ENCODE measurements at regions not wholly inside any gene's neighbourhood (a gene's known extent, or its start where the extent isn't known, plus 50 kb on each side); places are given as distances from the start of the nearest gene placed in this dataset.
"Not testable (repeated sequence)": the region's sequence is repeated elsewhere in the genome, so short reads cannot be mapped to it uniquely, and the experiment has no call there.

- DNase-seq, result no peak
These were observed 789.0 kb downstream of the DIAPH3 start for GRCh38 chr13:59374691-59375090.

GRCh38 chr13:59384154-59384553 lies 779.6 kb downstream of the DIAPH3 start:
- DNase-seq, result no peak

GRCh38 chr13:59391696-59392095 lies 772.0 kb downstream of the DIAPH3 start:
- peak; percentile 19 to 52 for DNase-seq

GRCh38 chr13:59392328-59392727 lies 771.4 kb downstream of the DIAPH3 start:
- no peak for DNase-seq

- DNase-seq, result no peak
These were observed 769.2 kb downstream of the DIAPH3 start for GRCh38 chr13:59394496-59394895.

GRCh38 chr13:59398127-59398526 lies 765.6 kb downstream of the DIAPH3 start:
- DNase-seq, result no peak

- DNase-seq, result no peak
These were observed 765.1 kb downstream of the DIAPH3 start for GRCh38 chr13:59398661-59399060.

- no peak for DNase-seq
These were observed 764.2 kb downstream of the DIAPH3 start for GRCh38 chr13:59399513-59399912.

- no peak for DNase-seq
These were observed 759.4 kb downstream of the DIAPH3 start for GRCh38 chr13:59404331-59404730.

GRCh38 chr13:59407251-59407650 lies 756.5 kb downstream of the DIAPH3 start:
- DNase-seq, result not testable (repeated sequence)

- DNase-seq, result no peak
These were observed 755.0 kb downstream of the DIAPH3 start for GRCh38 chr13:59408738-59409137.

GRCh38 chr13:59409211-59409610 lies 754.5 kb downstream of the DIAPH3 start:
- no peak for DNase-seq

GRCh38 chr13:59409634-59410200 lies 754.0 kb downstream of the DIAPH3 start:
- DNase-seq, result no peak

GRCh38 chr13:59413126-59413525 lies 750.6 kb downstream of the DIAPH3 start:
- no peak for DNase-seq

- no peak for DNase-seq
These were observed 749.7 kb downstream of the DIAPH3 start for GRCh38 chr13:59414006-59414405.

GRCh38 chr13:59415498-59415897 lies 748.2 kb downstream of the DIAPH3 start:
- no peak for DNase-seq

GRCh38 chr13:59416561-59416960 lies 747.2 kb downstream of the DIAPH3 start:
- no peak for DNase-seq

- no peak for DNase-seq
These were observed 741.1 kb downstream of the DIAPH3 start for GRCh38 chr13:59422646-59423045.

GRCh38 chr13:59423708-59424340 lies 739.9 kb downstream of the DIAPH3 start:
- DNase-seq, result no peak

GRCh38 chr13:59424661-59425060 lies 739.1 kb downstream of the DIAPH3 start:
- no peak for DNase-seq

GRCh38 chr13:59425211-59425741 lies 738.5 kb downstream of the DIAPH3 start:
- DNase-seq, result no peak

- DNase-seq, result no peak
These were observed 728.7 kb downstream of the DIAPH3 start for GRCh38 chr13:59435024-59435423.

GRCh38 chr13:59437544-59438301 lies 726.0 kb downstream of the DIAPH3 start:
- DNase-seq, result no peak
